Liver (tissue), 8 donors: ENCODE measurements at regions not wholly inside any gene's neighbourhood (a gene's known extent, or its start where the extent isn't known, plus 50 kb on each side); places are given as distances from the start of the nearest gene placed in this dataset.

Experiments used
- DNase-seq: peaks from one replicate; pipeline ENCODE4 v3.0.0-alpha.2; 2017; ENCODE audit warnings: low spot score
- H3K27ac ChIP-seq, 2 donors: one replicate each; pipeline ENCODE4 v1.7.0; 2013; ENCODE audit warnings: inconsistent platforms in 2 of 2, low read length in 2 of 2, control low read depth in 1 of 2, low read depth in 1 of 2, mild to moderate bottlenecking in 1 of 2
- H3K27me3 ChIP-seq, 4 donors: one replicate each; pipeline versions ENCODE4 v1.6.1 to v1.7.0; 2013; ENCODE audit warnings: low read length in 3 of 4, inconsistent platforms in 1 of 4, mild to moderate bottlenecking in 1 of 4, moderate library complexity in 1 of 4; ENCODE audit not compliant: control insufficient read depth in 4 of 4, insufficient read depth in 4 of 4
- H3K36me3 ChIP-seq, 4 donors: one replicate each; pipeline versions ENCODE4 v1.6.1 to v1.7.0; 2013; ENCODE audit warnings: low read length in 3 of 4, mild to moderate bottlenecking in 3 of 4, low read depth in 1 of 4, moderate library complexity in 1 of 4; ENCODE audit not compliant: control insufficient read depth in 4 of 4, insufficient read depth in 3 of 4
- H3K4me1 ChIP-seq, 4 donors: one replicate each; pipeline versions ENCODE4 v1.6.1 to v1.7.0; 2013; ENCODE audit warnings: low read length in 3 of 4, mild to moderate bottlenecking in 3 of 4, moderate library complexity in 1 of 4; ENCODE audit not compliant: control insufficient read depth in 4 of 4, insufficient read depth in 4 of 4
- H3K4me3 ChIP-seq, 3 donors: one replicate each; pipeline versions ENCODE4 v1.6.1 to v1.7.0; 2013; ENCODE audit warnings: low read length in 3 of 3, control low read depth in 1 of 3, low read depth in 1 of 3, mild to moderate bottlenecking in 1 of 3
- H3K9ac ChIP-seq, 2 donors: one replicate each; pipeline ENCODE4 v1.7.0; 2013; ENCODE audit warnings: low read length in 2 of 2, mild to moderate bottlenecking in 2 of 2, moderate library complexity in 2 of 2, control low read depth in 1 of 2, low read depth in 1 of 2
- H3K9me3 ChIP-seq, 4 donors: one replicate each; pipeline versions ENCODE4 v1.6.1 to v1.7.0; 2013; ENCODE audit warnings: low read length in 3 of 4; ENCODE audit not compliant: control insufficient read depth in 4 of 4
- CTCF ChIP-seq: fragments of 150-350 bp; IDR thresholded peaks from 2 replicates; pipeline ENCODE4 v1.5.1; 2017; ENCODE audit warnings: improper control_type of control experiment, low read depth, low read length; ENCODE audit not compliant: missing input control
- FOXA2 ChIP-seq: IDR thresholded peaks from 2 replicates; pipeline ENCODE4 v1.6.1; 2016; ENCODE audit warnings: antibody characterized with exemption
- GABPA ChIP-seq, 2 donors: IDR thresholded peaks in 1 of 2; conservative IDR thresholded peaks in 1 of 2; 2 replicates each; pipeline ENCODE4 v1.6.1; 2016; ENCODE audit warnings: antibody characterized with exemption in 2 of 2, mild to moderate bottlenecking in 1 of 2, moderate library complexity in 1 of 2
- HNF4A ChIP-seq, 2 donors: conservative IDR thresholded peaks; 2 replicates each; pipeline ENCODE4 v1.6.1; 2016; ENCODE audit warnings: antibody characterized with exemption in 2 of 2, mild to moderate bottlenecking in 2 of 2
- JUND ChIP-seq, 2 donors: IDR thresholded peaks; 2 replicates each; pipeline ENCODE4 v1.6.1; 2016; ENCODE audit warnings: antibody characterized with exemption in 2 of 2
- MAX ChIP-seq: IDR thresholded peaks from 2 replicates; pipeline ENCODE4 v1.6.1; 2016; ENCODE audit warnings: antibody characterized with exemption
- RAD21 ChIP-seq, 2 donors: IDR thresholded peaks; 2 replicates each; pipeline ENCODE4 v1.6.1; 2016; ENCODE audit warnings: antibody characterized with exemption in 2 of 2, mild to moderate bottlenecking in 2 of 2
- RXRA ChIP-seq, 2 donors: IDR thresholded peaks; 2 replicates each; pipeline ENCODE4 v1.6.1; 2017 to 2018; ENCODE audit warnings: antibody characterized with exemption in 2 of 2, mild to moderate bottlenecking in 1 of 2
- SP1 ChIP-seq: IDR thresholded peaks from 2 replicates; pipeline ENCODE4 v1.6.1; 2018; ENCODE audit warnings: antibody characterized with exemption, mild to moderate bottlenecking
- TAF1 ChIP-seq: conservative IDR thresholded peaks from 2 replicates; pipeline ENCODE4 v1.6.1; 2016; ENCODE audit warnings: antibody characterized with exemption, mild to moderate bottlenecking
- ZBTB33 ChIP-seq: IDR thresholded peaks from 2 replicates; pipeline ENCODE4 v1.6.1; 2016; ENCODE audit warnings: antibody characterized with exemption
- WGBS: extraction: QIAGEN DNeasy Blood & Tissue Kit; methylation state at CpG from one replicate; pipeline ENCODE4 v1.1.7; 2013; 5-methylcytosine and 5-hydroxymethylcytosine counted together
- donor health status: healthy.
- donor health status: healthy.
- donor health status: healthy.
- donor health status: healthy.
- donor health status: healthy.

- DNase-seq, result no peak
- no peaks in the 10 kb centered on the region for H3K9me3 ChIP-seq
- H3K27me3 ChIP-seq, result peaks cover 0 to 7% (median 0%) of the 10 kb centered on the region in 4 donors
- H3K27ac ChIP-seq, result no peak overlapping the region
- 56% methylated on average over 6 of the region's 6 CpGs for WGBS
- H3K4me1 ChIP-seq, result no peaks in the 10 kb centered on the region
- H3K4me3 ChIP-seq, result no peak overlapping the region
- H3K36me3 ChIP-seq, result no peaks in the 10 kb centered on the region
- no peak for TF ChIP-seq GABPA (IDR thresholded peaks at IDR 0.05 in 1 of 2, conservative IDR thresholded peaks at IDR 0.05 in 1 of 2)
- no peak overlapping the region for H3K9ac ChIP-seq
These were observed 179.6 kb downstream of the MCHR2 start for GRCh38 chr6:99814230-99814928.

- no peak for DNase-seq
- H3K9me3 ChIP-seq, result no peaks in the 10 kb centered on the region
- no peak for TF ChIP-seq MAX
- TF ChIP-seq GABPA (IDR thresholded peaks at IDR 0.05 in 1 of 2, conservative IDR thresholded peaks at IDR 0.05 in 1 of 2), result no peak
- no peak for TF ChIP-seq HNF4A (conservative IDR thresholded peaks at IDR 0.05)
- no peak for TF ChIP-seq CTCF
- TF ChIP-seq TAF1, result no peak
- no peak for TF ChIP-seq ZBTB33
- no peak overlapping the region for H3K27ac ChIP-seq
- WGBS, result 82% methylated on average over 5 of the region's 5 CpGs
- H3K4me3 ChIP-seq, result no peak overlapping the region
- no peaks in the 10 kb centered on the region for H3K36me3 ChIP-seq
- no peak overlapping the region for H3K9ac ChIP-seq
- peaks cover 0 to 3% (median 0%) of the 10 kb centered on the region in 4 donors for H3K27me3 ChIP-seq
- H3K4me1 ChIP-seq, result no peaks in the 10 kb centered on the region
These were observed 177.2 kb downstream of the MCHR2 start for GRCh38 chr6:99816795-99817194.

GRCh38 chr6:99818161-99818560 lies 175.9 kb downstream of the MCHR2 start:
- H3K4me1 ChIP-seq, result no peaks in the 10 kb centered on the region
- no peak for DNase-seq
- WGBS, result 65% methylated on average over 2 of the region's 2 CpGs
- H3K27me3 ChIP-seq, result peaks cover 0 to 3% (median 0%) of the 10 kb centered on the region in 4 donors
- no peaks in the 10 kb centered on the region for H3K36me3 ChIP-seq
- no peak for TF ChIP-seq TAF1
- TF ChIP-seq JUND (IDR thresholded peaks at IDR 0.05), result no peak
- no peak overlapping the region for H3K4me3 ChIP-seq
- H3K27ac ChIP-seq, result no peak overlapping the region
- H3K9me3 ChIP-seq, result no peaks in the 10 kb centered on the region
- H3K9ac ChIP-seq, result no peak overlapping the region

- Histone ChIP-seq H3K36me3 (no peaks in the 10 kb centered on the region), H3K4me3 (no peak overlapping the region), H3K27me3 (peaks cover 0 to 3% (median 0%) of the 10 kb centered on the region in 4 donors), H3K9ac (no peak overlapping the region), H3K27ac (no peak overlapping the region), H3K9me3 (no peaks in the 10 kb centered on the region), H3K4me1 (no peaks in the 10 kb centered on the region)
- DNase-seq, result no peak
- 78% methylated on average over 5 of the region's 5 CpGs for WGBS
- TF ChIP-seq SP1 (no peak), ZBTB33 (no peak), TAF1 (no peak), RXRA (IDR thresholded peaks at IDR 0.05) (no peak), FOXA2 (no peak), GABPA (IDR thresholded peaks at IDR 0.05 in 1 of 2, conservative IDR thresholded peaks at IDR 0.05 in 1 of 2) (no peak), HNF4A (conservative IDR thresholded peaks at IDR 0.05) (no peak), CTCF (no peak), RAD21 (IDR thresholded peaks at IDR 0.05) (no peak)
These were observed 174.2 kb downstream of the MCHR2 start for GRCh38 chr6:99819853-99820252.
